Common myeloid progenitor, CD34-positive (primary cell): ENCODE measurements at regions not wholly inside any gene's neighbourhood (a gene's known extent, or its start where the extent isn't known, plus 50 kb on each side); places are given as distances from the start of the nearest gene placed in this dataset.
"Not testable (repeated sequence)": the region's sequence is repeated elsewhere in the genome, so short reads cannot be mapped to it uniquely, and the experiment has no call there.

Experiments
- CTCF ChIA-PET: fragments of 350-600 bp; sonication (Branson Sonifier 250); formaldehyde crosslinking; loops from one replicate; lab custom pipeline; 2021; ENCODE audit warnings: antibody characterized with exemption; lab: Charles Lee
- POLR2A ChIA-PET: fragments of 350-600 bp; sonication (Branson Sonifier 250); formaldehyde crosslinking; loops from one replicate; lab custom pipeline; 2021; ENCODE audit warnings: antibody characterized with exemption; lab: Charles Lee
- DNase-seq, 3 donors: peaks; one replicate each; pipeline versions ENCODE4 v3.0.0 to v3.0.0-alpha.2; 2013
- H3K27ac ChIP-seq, 2 experiments: 1 replicate in 1 of 2; 2 replicates in 1 of 2; pipeline ENCODE4 v1.7.0; 2013; ENCODE audit warnings: inconsistent platforms in 2 of 2, low read length in 2 of 2, mild to moderate bottlenecking in 2 of 2, low read depth in 1 of 2, moderate library complexity in 1 of 2; ENCODE audit not compliant: severe bottlenecking in 2 of 2, insufficient read depth in 1 of 2, poor library complexity in 1 of 2
- H3K27me3 ChIP-seq, 5 experiments: replicated peaks in 2 of 5; 1 replicate in 3 of 5; 2 replicates in 2 of 5; pipeline versions ENCODE4 v1.6.1 to v1.7.0; 2013; ENCODE audit warnings: low read length in 4 of 5, mild to moderate bottlenecking in 2 of 5, moderate library complexity in 2 of 5, inconsistent platforms in 1 of 5; ENCODE audit not compliant: insufficient read depth in 5 of 5, control insufficient read depth in 4 of 5
- H3K36me3 ChIP-seq, 4 experiments: 1 replicate in 2 of 4; 2 replicates in 2 of 4; pipeline versions ENCODE4 v1.6.1 to v1.7.0; 2013; ENCODE audit warnings: low read length in 3 of 4, control low read depth in 1 of 4, mild to moderate bottlenecking in 1 of 4; ENCODE audit not compliant: control insufficient read depth in 4 of 4, insufficient read depth in 4 of 4
- H3K4me1 ChIP-seq, 4 experiments: 1 replicate in 3 of 4; 2 replicates in 1 of 4; pipeline versions ENCODE4 v1.6.1 to v1.7.1; 2013; ENCODE audit warnings: low read length in 3 of 4, mild to moderate bottlenecking in 3 of 4, control low read depth in 1 of 4, inconsistent platforms in 1 of 4, moderate library complexity in 1 of 4; ENCODE audit not compliant: control insufficient read depth in 4 of 4, insufficient read depth in 4 of 4; ENCODE audit errors: control extremely low read depth in 1 of 4
- H3K4me3 ChIP-seq, 7 experiments: 1 replicate in 4 of 7; 2 replicates in 3 of 7; pipeline versions ENCODE4 v1.5.1 to v1.7.0; 2013; ENCODE audit warnings: mild to moderate bottlenecking in 7 of 7, low read length in 6 of 7, moderate library complexity in 6 of 7, inconsistent platforms in 2 of 7, low read depth in 2 of 7, control low read depth in 1 of 7; ENCODE audit not compliant: insufficient read depth in 4 of 7, control insufficient read depth in 1 of 7; ENCODE audit errors: extremely low read depth in 1 of 7
- H3K9me3 ChIP-seq, 5 experiments: 1 replicate in 4 of 5; 2 replicates in 1 of 5; pipeline versions ENCODE4 v1.6.1 to v1.7.1; 2013; ENCODE audit warnings: low read length in 4 of 5, mild to moderate bottlenecking in 2 of 5, inconsistent platforms in 1 of 5, low read depth in 1 of 5, moderate library complexity in 1 of 5; ENCODE audit not compliant: control insufficient read depth in 4 of 5, insufficient read depth in 2 of 5; ENCODE audit errors: control extremely low read depth in 1 of 5
- WGBS: methylation state at CpG from one replicate; pipeline ENCODE4 v1.1.5; 2013; ENCODE audit not compliant: insufficient coverage; 5-methylcytosine and 5-hydroxymethylcytosine counted together

DNA sequence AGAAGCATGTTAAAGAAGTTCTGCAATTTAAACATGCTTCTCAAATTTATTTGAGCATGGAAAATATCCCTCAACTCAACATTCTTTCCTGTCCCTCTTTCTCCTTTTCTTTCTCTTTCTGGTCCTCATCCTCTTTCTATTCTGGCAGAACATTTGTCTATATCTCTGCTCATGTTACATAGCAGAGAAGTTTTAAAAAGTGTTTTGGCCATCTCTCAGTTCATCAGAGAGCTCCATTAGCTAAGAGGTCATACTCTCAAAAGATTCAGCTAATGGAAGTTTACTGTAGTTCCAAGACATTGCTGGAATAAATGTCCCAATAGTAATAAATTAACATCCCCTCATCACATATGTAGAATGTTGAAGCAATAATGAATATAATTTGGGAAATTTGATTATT is 53.5 kb downstream of the XCL2 start:
- ChIA-PET POLR2A (no interaction called here), CTCF (no interaction called here)
- no peak for DNase-seq
- Histone ChIP-seq H3K27me3 (no peaks in the 10 kb centered on the region), H3K27ac (no peak overlapping the region), H3K9me3 (peaks cover 0 to 2% (median 0%) of the 10 kb centered on the region in 5 experiments), H3K4me1 (peaks cover 12 to 21% (median 14%) of the 10 kb centered on the region in 4 experiments), H3K4me3 (no peak overlapping the region), H3K36me3 (no peaks in the 10 kb centered on the region)

DNA sequence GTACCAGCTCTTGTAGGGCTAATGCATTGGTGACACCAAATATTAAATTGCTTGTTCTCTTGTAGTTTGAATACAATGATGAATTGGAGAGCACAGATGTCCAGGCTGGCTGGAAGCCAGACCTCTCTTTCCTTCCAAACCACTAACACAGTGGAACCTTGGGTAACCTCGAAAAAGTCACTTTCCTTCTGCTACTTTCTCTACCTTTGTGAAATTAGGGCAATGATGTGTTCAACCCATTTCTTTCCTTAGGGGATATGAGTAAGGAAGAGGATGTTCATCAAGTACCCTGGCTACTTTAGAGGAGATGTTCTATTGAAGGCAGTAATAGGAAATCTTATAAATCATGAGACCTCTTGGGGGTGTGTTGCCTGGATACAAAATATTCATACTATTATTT is 55.7 kb downstream of the XCL2 start:
- Histone ChIP-seq H3K27me3 (no peaks in the 10 kb centered on the region), H3K4me1 (peaks cover 12 to 36% (median 27%) of the 10 kb centered on the region in 4 experiments), H3K4me3 (no peak overlapping the region), H3K27ac (no peak overlapping the region), H3K36me3 (no peaks in the 10 kb centered on the region), H3K9me3 (peaks cover 0 to 2% (median 0%) of the 10 kb centered on the region in 5 experiments)
- peak; percentile 36 to 89 (median 89) for DNase-seq
- no CpG with 5 or more reads among the region's 1 CpG for WGBS
- CTCF ChIA-PET, result no interaction called here
- POLR2A ChIA-PET, result no interaction called here

DNA sequence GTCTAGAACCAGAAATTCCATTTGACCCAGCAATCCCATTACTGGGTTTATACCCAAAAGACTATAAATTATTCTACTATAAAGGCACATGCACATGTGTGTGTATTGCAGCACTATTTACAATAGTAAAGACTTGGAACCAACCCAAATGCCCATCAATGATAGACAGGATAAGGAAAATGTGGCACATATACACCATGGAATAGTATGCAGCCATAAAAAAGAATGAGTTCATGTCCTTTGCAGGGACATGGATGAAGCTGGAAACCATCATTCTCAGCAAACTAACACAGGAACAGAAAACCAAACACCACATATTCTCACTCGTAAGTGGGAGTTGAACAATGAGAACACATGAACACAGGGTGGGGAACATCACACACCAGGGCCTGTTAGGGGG is 57.0 kb downstream of the XCL2 start:
- POLR2A ChIA-PET, H3K9me3 ChIP-seq, H3K27me3 ChIP-seq, CTCF ChIA-PET, H3K27ac ChIP-seq, H3K4me3 ChIP-seq, DNase-seq, H3K36me3 ChIP-seq: not testable (repeated sequence)
- peaks cover 12 to 36% (median 27%) of the 10 kb centered on the region in 4 experiments for H3K4me1 ChIP-seq
- WGBS, result no CpG with 5 or more reads among the region's 1 CpG

DNA sequence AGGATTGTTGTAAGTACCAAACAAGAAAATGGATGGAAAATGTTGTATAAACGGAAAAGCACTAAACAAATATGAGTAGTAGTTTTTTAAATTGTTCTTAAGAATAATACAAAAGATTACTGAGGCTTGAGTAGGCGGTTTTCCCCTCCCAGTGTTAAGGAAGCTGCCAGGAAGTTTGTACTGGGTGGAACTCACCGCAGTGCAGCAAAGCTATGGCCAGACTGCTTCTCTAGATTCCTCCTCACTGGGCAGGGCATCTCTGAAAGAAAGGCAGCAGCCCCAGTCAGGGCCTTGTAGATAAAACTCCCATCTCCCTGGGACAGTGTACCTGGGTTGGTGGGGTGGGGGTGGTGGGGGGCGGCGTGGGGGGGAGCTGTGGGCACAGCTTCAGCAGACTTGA is 58.7 kb downstream of the XCL2 start:
- H3K4me3 ChIP-seq, result peak overlapping the region in 1 of 7 experiments; percentile 32
- H3K9me3 ChIP-seq, result no peaks in the 10 kb centered on the region
- POLR2A ChIA-PET, result no interaction called here
- H3K4me1 ChIP-seq, result peaks cover 12 to 39% (median 29%) of the 10 kb centered on the region in 4 experiments
- no peaks in the 10 kb centered on the region for H3K36me3 ChIP-seq
- no peaks in the 10 kb centered on the region for H3K27me3 ChIP-seq
- DNase-seq, result peak in 2 of 3 donors; percentile 61 to 77
- 0% methylated on average over 2 of the region's 5 CpGs for WGBS
- no peak overlapping the region for H3K27ac ChIP-seq
- CTCF ChIA-PET, result interaction anchor here (1.9 kb wide), 1 partner anchor 18 kb away, joined by 5 read pairs; no protein-coding TSS in a partner anchor

DNA sequence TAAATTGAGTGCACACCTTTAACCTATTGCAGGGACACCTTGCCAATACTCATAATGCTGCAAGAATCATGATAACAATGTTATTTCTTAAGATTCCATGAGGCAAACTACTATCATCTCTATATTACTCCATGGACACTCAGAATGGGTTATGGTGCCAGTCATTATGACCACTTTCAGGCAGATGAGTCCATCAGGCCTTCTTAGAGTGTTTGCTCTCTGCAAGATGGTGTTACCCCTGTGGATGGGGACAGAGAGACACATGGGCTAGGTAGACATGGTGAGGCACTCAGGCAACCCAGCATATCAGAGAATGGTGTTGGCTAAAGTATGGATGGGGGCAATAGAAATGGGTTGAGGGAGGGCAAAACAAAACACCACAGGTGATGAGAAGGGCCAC is 59.7 kb downstream of the XCL2 start:
- Histone ChIP-seq H3K4me1 (peaks cover 12 to 39% (median 29%) of the 10 kb centered on the region in 4 experiments), H3K27ac (no peak overlapping the region), H3K4me3 (no peak overlapping the region), H3K27me3 (no peaks in the 10 kb centered on the region), H3K36me3 (no peaks in the 10 kb centered on the region), H3K9me3 (no peaks in the 10 kb centered on the region)
- no peak for DNase-seq
- ChIA-PET CTCF (interaction anchor here (1.9 kb wide), 1 partner anchor 19 kb away, joined by 5 read pairs; no protein-coding TSS in a partner anchor), POLR2A (no interaction called here)

DNA sequence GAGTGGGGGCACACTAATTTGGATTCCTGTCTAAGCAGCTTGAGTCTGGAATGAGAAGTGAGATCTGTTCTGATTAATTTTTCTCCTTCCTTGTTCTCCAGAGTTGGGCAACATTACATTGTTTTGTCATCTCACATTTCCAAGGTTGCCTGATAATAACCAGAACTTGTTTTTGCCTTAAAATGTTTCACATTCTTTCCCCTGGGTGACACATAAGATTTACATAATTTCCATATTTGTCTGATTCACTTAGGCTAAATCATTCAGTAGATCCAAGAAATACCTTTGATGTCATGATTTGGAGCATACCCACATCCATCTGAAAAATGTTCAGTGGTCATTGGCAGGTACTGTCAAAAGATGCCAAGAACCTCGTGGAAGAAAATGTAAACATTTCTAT is 60.3 kb downstream of the XCL2 start:
- no peaks in the 10 kb centered on the region for H3K9me3 ChIP-seq
- H3K27me3 ChIP-seq, result no peaks in the 10 kb centered on the region
- WGBS, result 100% methylated on average over 1 of the region's 1 CpG
- peaks cover 12 to 39% (median 28%) of the 10 kb centered on the region in 4 experiments for H3K4me1 ChIP-seq
- H3K4me3 ChIP-seq, result no peak overlapping the region
- no peak overlapping the region for H3K27ac ChIP-seq
- H3K36me3 ChIP-seq, result no peaks in the 10 kb centered on the region
- POLR2A ChIA-PET, result interaction anchor here (0.6 kb wide), 1 partner anchor 16 kb away, joined by 3 read pairs; no protein-coding TSS in a partner anchor
- DNase-seq, result no peak
- CTCF ChIA-PET, result interaction anchor here (1.3 kb wide), 1 partner anchor 42 kb away, joined by 5 read pairs; no protein-coding TSS in a partner anchor

DNA sequence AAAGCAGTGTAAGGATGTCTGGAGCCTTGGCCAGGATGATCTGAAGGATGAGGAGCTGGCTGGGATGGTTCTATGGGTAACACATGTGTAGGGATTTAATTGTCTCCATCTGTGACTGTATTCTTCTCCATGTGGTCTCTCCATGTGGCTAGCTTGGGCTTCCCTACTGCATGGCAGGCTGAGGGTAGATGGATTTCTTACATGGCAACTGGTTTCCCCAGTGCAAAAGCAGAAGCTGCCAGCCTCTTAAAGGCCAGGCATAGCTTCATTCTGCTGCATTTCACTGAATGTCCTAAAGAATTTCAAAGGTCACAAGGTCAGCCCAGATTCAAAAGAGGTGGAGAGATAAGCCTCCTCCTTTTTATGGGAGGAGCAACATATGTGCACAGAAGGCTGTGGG is 61.7 kb downstream of the XCL2 start:
- Histone ChIP-seq H3K4me1 (peaks cover 3 to 32% (median 19%) of the 10 kb centered on the region in 4 experiments), H3K4me3 (no peak overlapping the region), H3K36me3 (no peaks in the 10 kb centered on the region), H3K9me3 (no peaks in the 10 kb centered on the region), H3K27me3 (no peaks in the 10 kb centered on the region), H3K27ac (no peak overlapping the region)
- ChIA-PET POLR2A (no interaction called here), CTCF (interaction anchor here (1.0 to 1.7 kb wide), 3 partner anchors 11 to 41 kb away, joined by 3 to 5 read pairs (median 4); no protein-coding TSS in a partner anchor)
- no peak for DNase-seq
